H1 (cell line): ENCODE measurements at regions not wholly inside any gene's neighbourhood (a gene's known extent, or its start where the extent isn't known, plus 50 kb on each side); places are given as distances from the start of the nearest gene placed in this dataset.

Experiments used
- CTCF ChIP-seq, 3 experiments: IDR thresholded peaks; 1 replicate in 2 of 3; 2 replicates in 1 of 3; pipeline versions ENCODE4 v1.5.1 to v1.6.1; 2011; ENCODE audit warnings: low read length in 3 of 3, mild to moderate bottlenecking in 3 of 3, inconsistent platforms in 2 of 3, low read depth in 1 of 3, moderate library complexity in 1 of 3; ENCODE audit not compliant: insufficient read depth in 1 of 3; ENCODE audit errors: control extremely low read depth in 1 of 3
- EZH2 ChIP-seq: fragments of 200-600 bp; sonication (generic); IDR thresholded peaks from 2 replicates; pipeline ENCODE4 v1.7.1; 2012; ENCODE audit warnings: low read depth, mild to moderate bottlenecking, moderate library complexity, low read length, inconsistent platforms; ENCODE audit not compliant: severe bottlenecking
- HDAC6 ChIP-seq: IDR thresholded peaks from one replicate; pipeline ENCODE4 v1.7.1; 2012; ENCODE audit warnings: low read depth, mild to moderate bottlenecking, inconsistent platforms, low read length, moderate library complexity
- JUND ChIP-seq: IDR thresholded peaks from 2 replicates; pipeline ENCODE4 v1.6.1; 2011; ENCODE audit warnings: mild to moderate bottlenecking, improper control_type of control experiment, low read length
- KDM1A ChIP-seq: fragments of 200-600, 300-600 bp; sonication (generic); IDR thresholded peaks from 2 replicates; pipeline ENCODE4 v1.7.1; 2016; ENCODE audit warnings: mild to moderate bottlenecking, low read length, borderline replicate concordance
- POLR2AphosphoS5 ChIP-seq: IDR thresholded peaks from 2 replicates; pipeline ENCODE4 v1.6.1; 2011; ENCODE audit warnings: low read depth, low read length

GRCh38 chr1:102782144-102782543 is 326.2 kb downstream of the COL11A1 start:
- TF ChIP-seq CTCF (IDR thresholded peaks at IDR 0.05; ENCODE audit: control extremely low read depth in 1 of 3, insufficient read depth in 1 of 3, low read depth in 1 of 3, low read length in 3 of 3) (no peak), HDAC6 (no peak), KDM1A (no peak), EZH2 (no peak), JUND (no peak), POLR2AphosphoS5 (no peak)
